ENCODE measurements at regions not wholly inside any gene's neighbourhood (a gene's known extent, or its start where the extent isn't known, plus 50 kb on each side); places are given as distances from the start of the nearest gene placed in this dataset.

DNA sequence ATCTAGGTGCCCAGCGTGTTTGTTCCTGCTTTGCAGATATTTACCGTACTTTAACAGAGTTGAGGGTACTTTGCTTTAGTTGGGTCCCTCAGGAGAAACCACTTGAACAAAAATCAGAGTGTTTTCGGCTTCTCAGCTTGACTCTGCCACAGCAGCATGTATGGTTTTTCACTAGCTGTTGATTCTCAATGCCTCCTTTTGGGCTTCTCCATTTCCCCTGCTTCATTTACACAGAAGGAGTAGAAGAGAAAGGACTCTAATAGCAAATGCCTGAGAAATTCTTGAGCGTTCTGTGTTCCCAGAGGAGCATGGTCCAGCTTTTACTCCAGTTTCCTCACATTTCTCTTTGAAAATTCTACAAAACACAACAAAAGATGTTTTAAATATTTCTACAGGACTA, 252.1 kb upstream of the CCDC179 start:
- no peaks in the 10 kb centered on the region for H3K4me1 ChIP-seq
- peaks cover 3% of the 10 kb centered on the region for H3K36me3 ChIP-seq
- H3K9me3 ChIP-seq (ENCODE audit: low read depth): no peaks in the 10 kb centered on the region
- Mint-ChIP-seq H3K27me3 (ENCODE audit: insufficient read depth, low read depth) (no peaks in the 10 kb centered on the region), H3K4me3 (no peak overlapping the region), H3K27ac (no peak overlapping the region), H3K9me3 (peaks cover 6% of the 10 kb centered on the region), H3K36me3 (no peaks in the 10 kb centered on the region), H3K4me1 (peaks cover 13% of the 10 kb centered on the region)
- no peak overlapping the region for H3K9ac ChIP-seq
- H3K4me2 ChIP-seq: no peak overlapping the region
- TF ChIP-seq EZH2phosphoT487 (IDR thresholded peaks at IDR 0.05) (no peak), EZH2 (IDR thresholded peaks at IDR 0.05) (no peak)
- TF ChIP-seq, protein P1, sequence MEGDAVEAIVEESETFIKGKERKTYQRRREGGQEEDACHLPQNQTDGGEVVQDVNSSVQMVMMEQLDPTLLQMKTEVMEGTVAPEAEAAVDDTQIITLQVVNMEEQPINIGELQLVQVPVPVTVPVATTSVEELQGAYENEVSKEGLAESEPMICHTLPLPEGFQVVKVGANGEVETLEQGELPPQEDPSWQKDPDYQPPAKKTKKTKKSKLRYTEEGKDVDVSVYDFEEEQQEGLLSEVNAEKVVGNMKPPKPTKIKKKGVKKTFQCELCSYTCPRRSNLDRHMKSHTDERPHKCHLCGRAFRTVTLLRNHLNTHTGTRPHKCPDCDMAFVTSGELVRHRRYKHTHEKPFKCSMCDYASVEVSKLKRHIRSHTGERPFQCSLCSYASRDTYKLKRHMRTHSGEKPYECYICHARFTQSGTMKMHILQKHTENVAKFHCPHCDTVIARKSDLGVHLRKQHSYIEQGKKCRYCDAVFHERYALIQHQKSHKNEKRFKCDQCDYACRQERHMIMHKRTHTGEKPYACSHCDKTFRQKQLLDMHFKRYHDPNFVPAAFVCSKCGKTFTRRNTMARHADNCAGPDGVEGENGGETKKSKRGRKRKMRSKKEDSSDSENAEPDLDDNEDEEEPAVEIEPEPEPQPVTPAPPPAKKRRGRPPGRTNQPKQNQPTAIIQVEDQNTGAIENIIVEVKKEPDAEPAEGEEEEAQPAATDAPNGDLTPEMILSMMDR (IDR thresholded peaks at IDR 0.05): no peak
- no peak overlapping the region for H3K4me3 ChIP-seq
- no peaks in the 10 kb centered on the region for H3K27me3 ChIP-seq
- peak; percentile 3 for DNase-seq (ENCODE audit: low spot score)
- no peak overlapping the region for H3K27ac ChIP-seq
- no peaks in the 10 kb centered on the region for H3F3A ChIP-seq (ENCODE audit: low read depth)
- peak overlapping the region; percentile 74 for H2AFZ ChIP-seq (replicated peaks)
- no peaks in the 10 kb centered on the region for H3K79me2 ChIP-seq (ENCODE audit: low read depth)
- H4K20me1 ChIP-seq (ENCODE audit: low read depth): no peaks in the 10 kb centered on the region

DNA sequence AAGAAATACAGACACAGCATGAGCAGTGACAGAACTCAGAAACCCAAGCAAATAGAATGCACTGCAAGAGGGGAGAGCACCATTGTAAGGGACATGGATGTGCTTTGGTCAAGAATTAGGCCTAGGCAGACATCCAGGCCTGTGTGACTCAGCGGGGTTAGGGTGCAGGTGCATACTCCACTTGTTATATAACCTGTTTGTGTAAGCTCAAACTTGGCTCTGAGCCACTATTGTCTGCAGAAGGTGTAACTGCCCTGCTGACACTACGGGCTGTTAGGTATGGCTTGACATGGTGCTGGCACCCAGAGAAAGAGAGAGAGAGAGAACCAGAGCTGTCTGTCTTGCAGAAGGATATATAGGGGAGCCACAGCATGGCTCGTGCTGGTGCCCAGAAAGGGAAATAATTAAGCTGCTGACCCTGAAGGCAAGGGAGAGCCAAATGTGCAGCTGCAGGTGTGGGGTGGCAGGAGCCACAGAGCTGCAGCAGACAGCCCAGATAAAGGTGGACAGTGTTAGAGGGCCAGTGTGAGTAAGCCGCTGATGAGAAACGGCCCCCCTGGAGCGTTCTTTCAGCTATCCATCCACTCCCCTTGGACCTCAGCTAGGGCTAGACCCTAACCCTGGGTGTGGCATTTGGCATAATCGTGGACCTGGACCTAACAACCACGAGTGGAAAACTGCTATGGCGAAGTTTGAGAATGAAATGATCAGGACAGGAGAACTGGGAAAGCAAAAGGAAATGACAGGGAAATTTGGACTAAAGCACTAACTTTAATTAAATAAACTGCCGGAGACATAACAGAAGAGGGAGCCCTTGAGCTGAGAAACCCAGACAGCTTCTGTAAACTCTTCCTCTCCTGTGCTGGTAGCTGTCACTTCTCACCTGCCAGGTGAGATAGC, 253.0 kb upstream of the CCDC179 start:
- Histone ChIP-seq H3K4me3 (no peak overlapping the region), H3K9ac (no peak overlapping the region), H2AFZ (replicated peaks) (peak overlapping the region; percentile 74), H3K4me2 (no peak overlapping the region), H3K36me3 (peaks cover 3% of the 10 kb centered on the region), H3K27ac (no peak overlapping the region), H3K27me3 (no peaks in the 10 kb centered on the region), H3K4me1 (no peaks in the 10 kb centered on the region), H3K79me2 (ENCODE audit: low read depth) (no peaks in the 10 kb centered on the region), H3K9me3 (ENCODE audit: low read depth) (no peaks in the 10 kb centered on the region), H3F3A (ENCODE audit: low read depth) (no peaks in the 10 kb centered on the region), H4K20me1 (ENCODE audit: low read depth) (no peaks in the 10 kb centered on the region)
- peak; percentile 59 for DNase-seq (ENCODE audit: low spot score)
- no peaks in the 10 kb centered on the region for H3K36me3 Mint-ChIP-seq
- peaks cover 13% of the 10 kb centered on the region for H3K4me1 Mint-ChIP-seq
- no peak overlapping the region for H3K27ac Mint-ChIP-seq
- TF ChIP-seq EZH2 (IDR thresholded peaks at IDR 0.05) (no peak), EZH2phosphoT487 (IDR thresholded peaks at IDR 0.05) (no peak)
- TF ChIP-seq, protein P1 (IDR thresholded peaks at IDR 0.05): peak; percentile 78
- peaks cover 7% of the 10 kb centered on the region for H3K9me3 Mint-ChIP-seq
- H3K27me3 Mint-ChIP-seq (ENCODE audit: insufficient read depth, low read depth): no peaks in the 10 kb centered on the region
- no peak overlapping the region for H3K4me3 Mint-ChIP-seq

- Mint-ChIP-seq H3K4me1 (peaks cover 13% of the 10 kb centered on the region), H3K4me3 (no peak overlapping the region), H3K36me3 (no peaks in the 10 kb centered on the region), H3K27me3 (ENCODE audit: insufficient read depth, low read depth) (no peaks in the 10 kb centered on the region), H3K9me3 (peaks cover 7% of the 10 kb centered on the region), H3K27ac (no peak overlapping the region)
- no peak for DNase-seq (ENCODE audit: low spot score)
- Histone ChIP-seq H3K4me3 (no peak overlapping the region), H3F3A (ENCODE audit: low read depth) (no peaks in the 10 kb centered on the region), H3K27ac (no peak overlapping the region), H3K79me2 (ENCODE audit: low read depth) (no peaks in the 10 kb centered on the region), H3K4me1 (no peaks in the 10 kb centered on the region), H3K27me3 (no peaks in the 10 kb centered on the region), H3K9ac (no peak overlapping the region), H4K20me1 (ENCODE audit: low read depth) (no peaks in the 10 kb centered on the region), H2AFZ (replicated peaks) (no peak overlapping the region), H3K36me3 (peaks cover 3% of the 10 kb centered on the region), H3K4me2 (no peak overlapping the region), H3K9me3 (ENCODE audit: low read depth) (no peaks in the 10 kb centered on the region)
- TF ChIP-seq, protein P1 (IDR thresholded peaks at IDR 0.05): no peak
- TF ChIP-seq EZH2phosphoT487 (IDR thresholded peaks at IDR 0.05): no peak
- TF ChIP-seq EZH2 (IDR thresholded peaks at IDR 0.05): no peak
These were observed 253.6 kb upstream of the CCDC179 start for GRCh38 chr11:23113887-23114216.

All from neural progenitor cell (in vitro differentiated cells).